PC-9 (cell line): ENCODE measurements at regions not wholly inside any gene's neighbourhood (a gene's known extent, or its start where the extent isn't known, plus 50 kb on each side); places are given as distances from the start of the nearest gene placed in this dataset.
A peak's percentile ranks its signal among the peaks of the same experiment; 100 is the strongest.

Experiments
- BruUV-seq: library from RNA; stranded (reverse); fragments of 400-500 nt; replicated peaks from 2 replicates; lab custom pipeline; 2021; lab: Mats Ljungman, UMichigan
- CTCF ChIA-PET: fragments of 300-600 bp; sonication (Branson Sonifier 250); formaldehyde crosslinking; loops from one replicate; lab custom pipeline; 2022; ENCODE audit warnings: antibody characterized with exemption; lab: Charles Lee
- POLR2A ChIA-PET: fragments of 300-600 bp; sonication (Branson Sonifier 250); formaldehyde crosslinking; loops from one replicate; lab custom pipeline; 2022; ENCODE audit warnings: antibody characterized with exemption; ENCODE audit not compliant: unreplicated experiment; lab: Charles Lee
- DNase-seq, 2 experiments: peaks; one replicate each; pipeline versions ENCODE4 v3.0.0 to v3.0.0-alpha.2; 2015 to 2022; ENCODE audit warnings: mixed read lengths in 1 of 2
- H2AFZ ChIP-seq: fragments of 200-600 bp; sonication (generic); 2 replicates; pipeline ENCODE4 v1.8.1; 2017; ENCODE audit warnings: antibody characterized with exemption
- H3F3A ChIP-seq: fragments of 200-600 bp; sonication (generic); 2 replicates; pipeline ENCODE4 v1.8.1; 2017; ENCODE audit warnings: antibody characterized with exemption, mild to moderate bottlenecking, low read depth; ENCODE audit not compliant: insufficient read depth
- H3K27ac ChIP-seq: fragments of 200-600 bp; sonication (generic); 2 replicates; pipeline ENCODE4 v1.6.1; 2016; ENCODE audit warnings: mixed run types
- H3K27me3 ChIP-seq: fragments of 200-600 bp; sonication (generic); 2 replicates; pipeline ENCODE4 v1.6.1; 2016; ENCODE audit warnings: low read depth, mixed run types; ENCODE audit not compliant: insufficient read depth
- H3K36me3 ChIP-seq: fragments of 200-600 bp; sonication (generic); 2 replicates; pipeline ENCODE4 v1.6.1; 2016; ENCODE audit warnings: low read depth, mixed run types
- H3K4me1 ChIP-seq: fragments of 200-600 bp; sonication (generic); replicated peaks from 2 replicates; pipeline ENCODE4 v1.6.1; 2016; ENCODE audit warnings: mixed run types; ENCODE audit not compliant: insufficient read depth
- H3K4me2 ChIP-seq: fragments of 200-600 bp; sonication (generic); 2 replicates; pipeline ENCODE4 v1.6.1; 2017; ENCODE audit warnings: mixed run types
- H3K4me3 ChIP-seq: fragments of 200-600 bp; sonication (generic); 2 replicates; pipeline ENCODE4 v1.6.1; 2016; ENCODE audit warnings: mixed run types
- H3K79me2 ChIP-seq: fragments of 200-600 bp; sonication (generic); 2 replicates; pipeline ENCODE4 v1.6.1; 2017; ENCODE audit warnings: low read depth, mixed run types
- H3K9me2 ChIP-seq: fragments of 200-600 bp; sonication (generic); 2 replicates; pipeline ENCODE4 v1.8.1; 2017; ENCODE audit warnings: mild to moderate bottlenecking; ENCODE audit not compliant: insufficient read depth
- H3K9me3 ChIP-seq: fragments of 200-600 bp; sonication (generic); 2 replicates; pipeline ENCODE4 v1.8.1; 2016; ENCODE audit warnings: low read depth; ENCODE audit not compliant: insufficient read depth
- H4K20me1 ChIP-seq: fragments of 200-600 bp; sonication (generic); 2 replicates; pipeline ENCODE4 v1.8.1; 2017; ENCODE audit not compliant: insufficient read depth
- CTCF ChIP-seq: fragments of 200-600 bp; sonication (generic); conservative IDR thresholded peaks from 2 replicates; pipeline ENCODE4 v1.6.1; 2017; ENCODE audit warnings: mixed run types, antibody characterized with exemption, mild to moderate bottlenecking, moderate library complexity
- EZH2 ChIP-seq: fragments of 200-600 bp; sonication (generic); IDR thresholded peaks from 2 replicates; pipeline ENCODE4 v1.8.0; 2017; ENCODE audit warnings: antibody characterized with exemption, low read depth
- intact Hi-C: fragments of 100-400 bp; cut with micrococcal nuclease; formaldehyde crosslinking; loops from one replicate; pipeline ENCODE4 v1.10.0; 2022; ENCODE audit not compliant: unreplicated experiment

- H3F3A ChIP-seq = no peaks in the 10 kb centered on the region
- H3K36me3 ChIP-seq = no peaks in the 10 kb centered on the region
- no peaks in the 10 kb centered on the region for H3K27me3 ChIP-seq
- no peak overlapping the region for H3K4me3 ChIP-seq
- no peak overlapping the region for H3K4me2 ChIP-seq
- ChIA-PET CTCF (no interaction called here), POLR2A (no interaction called here)
- no TSS peak for BruUV-seq
- no peaks in the 10 kb centered on the region for H3K79me2 ChIP-seq
- intact Hi-C loops = no loop called here
- no peaks in the 10 kb centered on the region for H4K20me1 ChIP-seq
- no peak overlapping the region for H2AFZ ChIP-seq
- TF ChIP-seq CTCF = no peak
- no peak for TF ChIP-seq EZH2
- no peak for DNase-seq
- H3K9me3 ChIP-seq = no peaks in the 10 kb centered on the region
- no peaks in the 10 kb centered on the region for H3K9me2 ChIP-seq
- H3K4me1 ChIP-seq = 0 out of 2 replicates have a peak, but pooled peaks cover 3% of the 10 kb centered on the region
- no peak overlapping the region for H3K27ac ChIP-seq
Measured at GRCh38 chr19:16000024-16000663, 51.3 kb downstream of the OR10H4 start.

- no peaks in the 10 kb centered on the region for H3F3A ChIP-seq
- H2AFZ ChIP-seq = no peak overlapping the region
- BruUV-seq = no TSS peak
- DNase-seq = no peak
- H3K27ac ChIP-seq = no peak overlapping the region
- H4K20me1 ChIP-seq = no peaks in the 10 kb centered on the region
- H3K36me3 ChIP-seq = no peaks in the 10 kb centered on the region
- no peaks in the 10 kb centered on the region for H3K9me3 ChIP-seq
- H3K4me2 ChIP-seq = peak overlapping the region; percentile 49
- intact Hi-C loops = no loop called here
- peak overlapping the region; percentile 27; the same call in 1 of the 2 replicates for H3K4me3 ChIP-seq
- CTCF ChIA-PET = interaction anchor here (0.6 kb wide), 1 partner anchor 444 kb away, joined by 3 read pairs; no protein-coding TSS in a partner anchor
- no peaks in the 10 kb centered on the region for H3K79me2 ChIP-seq
- no peaks in the 10 kb centered on the region for H3K27me3 ChIP-seq
- H3K9me2 ChIP-seq = no peaks in the 10 kb centered on the region
- 0 out of 2 replicates have a peak, but pooled peaks cover 3% of the 10 kb centered on the region for H3K4me1 ChIP-seq
- POLR2A ChIA-PET = interaction anchor here (0.6 kb wide), 2 partner anchors 67 to 116 kb away, joined by 3 read pairs; no protein-coding TSS in a partner anchor
- TF ChIP-seq CTCF = no peak
- TF ChIP-seq EZH2 = no peak
Measured at GRCh38 chr19:16001481-16002312, 52.9 kb downstream of the OR10H4 start.

GRCh38 chr19:16002406-16003384 is 53.9 kb downstream of the OR10H4 start:
- intact Hi-C loops = no loop called here
- BruUV-seq = no TSS peak
- POLR2A ChIA-PET = no interaction called here

More at GRCh38 chr19:16002406-16003384, 53.9 kb downstream of the OR10H4 start:
- Histone ChIP-seq H3K4me3 (no peak overlapping the region; the same call in 1 of the 2 replicates), H3F3A (no peaks in the 10 kb centered on the region), H3K79me2 (no peaks in the 10 kb centered on the region), H3K27me3 (no peaks in the 10 kb centered on the region), H3K9me3 (no peaks in the 10 kb centered on the region), H4K20me1 (no peaks in the 10 kb centered on the region), H3K4me2 (peak overlapping the region; percentile 49), H3K27ac (no peak overlapping the region), H2AFZ (no peak overlapping the region), H3K9me2 (no peaks in the 10 kb centered on the region), H3K4me1 (0 out of 2 replicates have a peak, but pooled peaks cover 3% of the 10 kb centered on the region), H3K36me3 (no peaks in the 10 kb centered on the region)
- CTCF ChIA-PET = no interaction called here
- TF ChIP-seq CTCF = no peak
- no peak for TF ChIP-seq EZH2
- no peak for DNase-seq
